GM21447 (cell line): ENCODE measurements at regions not wholly inside any gene's neighbourhood (a gene's known extent, or its start where the extent isn't known, plus 50 kb on each side); places are given as distances from the start of the nearest gene placed in this dataset.

ENCODE experiments used
- ATAC-seq: cut with Tn5 transposase; IDR thresholded peaks from one replicate; pipeline ENCODE4 v1.9.1; 2021; ENCODE audit not compliant: unreplicated experiment

DNA sequence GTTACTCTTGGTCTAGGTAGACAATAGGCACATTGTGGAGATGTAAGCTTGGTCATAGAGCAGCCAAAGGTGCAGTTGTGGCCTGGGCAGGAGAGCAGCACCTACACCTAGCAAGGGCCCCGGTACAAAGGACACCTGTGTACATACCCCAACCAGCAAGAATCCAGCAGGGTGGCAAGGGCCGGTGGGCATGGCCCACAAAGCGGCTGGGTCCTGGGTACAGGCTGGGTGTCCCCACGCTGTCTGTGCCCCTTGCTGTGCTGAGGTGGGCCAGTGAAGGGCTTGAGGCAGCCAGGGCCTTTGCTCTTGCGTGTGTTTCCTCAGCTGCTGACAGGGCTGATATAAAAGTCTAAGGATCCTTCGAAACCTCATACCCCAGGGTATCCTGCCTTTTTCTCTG is 501.8 kb downstream of the EIPR1 start:
- ATAC-seq, result no peak

DNA sequence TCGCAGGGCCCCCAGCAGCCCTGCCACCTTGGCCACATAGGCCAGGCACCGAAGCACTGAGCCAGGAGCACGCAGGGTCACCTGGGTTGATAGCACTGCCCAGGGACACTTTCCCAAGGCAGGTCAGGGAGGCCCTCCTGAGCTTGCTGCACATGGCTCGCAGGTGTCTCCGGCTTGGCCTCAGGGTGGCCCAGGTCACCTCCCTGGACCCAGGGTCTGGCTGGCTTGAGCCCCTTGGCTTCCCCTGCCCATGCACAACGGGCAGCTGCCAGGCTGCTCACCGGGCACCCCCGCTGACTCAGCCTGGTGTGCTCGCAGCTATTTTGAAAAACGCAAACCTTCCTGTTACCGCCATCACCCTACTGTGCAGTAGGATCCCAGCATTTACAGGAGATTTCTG is 502.3 kb downstream of the EIPR1 start:
- ATAC-seq, result no peak

DNA sequence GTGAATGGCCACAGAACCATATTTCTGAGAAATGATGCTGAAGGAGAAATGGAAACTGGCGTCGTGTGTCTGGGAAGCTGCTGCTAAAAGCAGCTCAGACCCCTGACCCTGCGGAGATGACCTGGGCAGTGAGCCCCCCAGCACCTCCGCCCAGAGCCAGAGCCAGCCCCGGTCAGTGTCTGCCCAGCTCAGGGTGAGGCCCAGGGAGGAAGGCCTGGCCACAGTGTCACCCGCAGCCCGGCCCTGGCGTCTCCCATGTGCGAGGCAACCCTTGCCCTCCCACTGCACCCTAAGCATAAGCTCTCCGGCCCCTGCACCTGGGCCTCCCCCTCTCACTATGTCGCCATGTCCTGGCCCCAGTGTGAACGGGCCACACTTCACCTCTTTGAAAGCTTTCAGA is 502.8 kb downstream of the EIPR1 start:
- no peak for ATAC-seq

DNA sequence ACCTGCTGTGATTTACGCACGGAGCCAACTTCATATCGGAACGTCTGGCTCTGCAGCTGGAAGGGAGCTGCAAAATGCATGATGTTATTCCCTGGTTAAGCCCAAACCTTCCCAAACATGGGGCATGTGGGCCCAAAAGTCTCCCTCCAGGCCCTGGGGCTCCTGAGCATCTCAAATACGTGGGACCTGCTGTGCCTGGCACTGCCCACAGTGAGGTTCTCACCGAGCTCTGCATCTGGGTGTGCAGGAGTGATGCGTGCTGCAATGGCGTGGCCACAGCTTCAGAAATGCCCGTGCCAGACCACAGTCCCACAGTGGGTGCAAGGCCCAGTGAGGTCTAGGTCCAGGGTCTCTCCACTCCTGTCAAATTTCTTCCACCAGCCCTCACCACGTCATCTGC is 503.3 kb downstream of the EIPR1 start:
- ATAC-seq, result no peak

GRCh38 chr2:2873450-2873811 is 504.2 kb downstream of the EIPR1 start:
- ATAC-seq, result no peak

GRCh38 chr2:2872713-2873449 is 504.7 kb downstream of the EIPR1 start:
- ATAC-seq, result no peak

DNA sequence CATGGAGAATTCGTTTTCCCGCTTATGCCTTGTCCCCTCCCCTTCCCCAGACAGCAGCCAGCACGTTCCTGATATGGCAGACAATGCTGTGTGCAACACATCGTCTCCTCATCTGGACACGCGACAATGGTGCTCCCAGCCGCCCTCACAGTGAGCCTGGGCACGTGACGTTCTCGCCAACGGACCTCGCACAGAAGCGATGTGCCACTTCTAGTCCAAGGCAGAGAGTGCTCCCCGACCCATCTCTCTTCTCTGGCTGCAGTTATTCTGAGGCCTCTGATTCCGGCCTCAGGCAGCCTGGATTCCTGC is 505.4 kb downstream of the EIPR1 start:
- ATAC-seq, result no peak

- no peak for ATAC-seq
These were observed 505.9 kb downstream of the EIPR1 start for GRCh38 chr2:2871480-2872308.

DNA sequence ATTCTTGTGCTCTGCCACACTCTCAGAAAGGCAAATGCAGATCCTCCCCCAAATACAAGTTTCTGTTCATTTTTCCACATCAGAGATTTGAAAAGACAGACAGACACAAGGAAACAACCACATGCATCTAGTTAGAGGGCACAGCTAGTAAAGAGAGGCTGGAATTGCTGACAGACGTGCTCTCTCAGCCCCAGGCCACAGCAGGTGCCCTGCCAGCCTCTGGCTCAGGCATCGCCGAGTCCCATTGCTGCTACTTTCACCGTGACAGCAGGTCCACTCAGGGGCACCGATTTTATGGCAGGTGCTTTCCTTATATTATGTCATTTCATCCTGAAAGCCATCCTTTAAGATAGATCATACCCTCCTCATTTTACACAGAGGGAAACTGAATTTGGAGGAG is 507.5 kb downstream of the EIPR1 start:
- ATAC-seq, result no peak

GRCh38 chr2:2869553-2869952 is 508.1 kb downstream of the EIPR1 start:
- no peak for ATAC-seq

DNA sequence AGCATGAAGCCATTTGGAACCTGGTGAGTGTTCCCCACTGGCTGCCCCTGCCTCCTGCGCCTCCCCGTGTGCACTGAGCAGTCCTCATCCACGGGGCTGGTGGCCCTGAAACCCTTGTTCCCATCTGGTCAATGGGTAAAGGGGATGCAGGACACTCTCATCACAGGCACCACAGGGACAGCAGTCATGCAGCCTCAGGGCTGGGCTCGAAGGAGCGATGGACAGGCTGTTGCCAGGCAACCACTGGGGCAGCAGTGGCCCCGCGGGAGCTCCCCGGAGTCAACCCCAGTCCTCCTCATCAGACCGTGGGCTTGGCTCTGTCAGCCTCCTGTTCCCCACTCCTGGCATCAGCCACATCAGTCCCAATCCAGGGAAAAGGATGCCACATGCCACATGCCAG is 509.5 kb downstream of the EIPR1 start:
- no peak for ATAC-seq

- no peak for ATAC-seq
These were observed 510.1 kb downstream of the EIPR1 start for GRCh38 chr2:2867397-2867979.

GRCh38 chr2:2866459-2866858 is 511.2 kb downstream of the EIPR1 start:
- ATAC-seq, result no peak

DNA sequence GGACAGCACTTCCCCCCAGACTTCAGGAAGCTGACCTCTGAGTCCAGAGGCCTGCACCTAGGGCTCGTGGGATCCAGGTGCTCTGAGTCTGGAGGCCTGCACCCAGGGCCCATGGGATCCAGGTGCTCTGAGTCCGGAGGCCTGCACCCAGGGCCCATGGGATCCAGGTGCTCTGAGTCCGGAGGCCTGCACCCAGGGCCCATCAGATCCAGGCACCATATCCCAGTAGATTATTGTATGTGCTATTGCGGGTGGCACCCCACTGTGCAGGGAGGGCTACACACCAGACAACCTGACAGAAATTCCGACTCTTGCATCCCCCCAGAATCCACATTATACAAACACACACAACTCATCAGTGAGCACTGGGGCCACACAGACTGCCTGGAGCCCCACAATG is 515.2 kb downstream of the EIPR1 start:
- ATAC-seq, result no peak

GRCh38 chr2:2861666-2862240 is 515.9 kb downstream of the EIPR1 start:
- no peak for ATAC-seq

GRCh38 chr2:2860589-2861300 is 516.9 kb downstream of the EIPR1 start:
- ATAC-seq, result no peak

DNA sequence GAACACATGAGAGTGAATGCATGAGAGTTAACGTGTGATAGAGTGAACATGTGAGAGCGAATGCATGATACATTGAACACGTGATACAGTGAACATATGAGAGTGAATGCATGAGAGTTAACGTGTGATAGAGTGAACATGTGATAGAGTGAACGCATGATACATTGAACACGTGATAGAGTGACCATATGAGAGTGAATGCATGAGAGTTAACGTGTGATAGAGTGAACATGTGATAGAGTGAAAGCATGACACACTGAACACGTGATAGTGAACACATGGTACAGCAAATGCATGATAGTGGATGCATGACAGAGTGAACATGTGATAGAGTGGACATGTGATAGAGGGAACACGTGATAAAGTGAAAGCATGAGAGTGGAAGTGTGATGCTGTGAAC is 517.9 kb downstream of the EIPR1 start:
- ATAC-seq, result no peak

DNA sequence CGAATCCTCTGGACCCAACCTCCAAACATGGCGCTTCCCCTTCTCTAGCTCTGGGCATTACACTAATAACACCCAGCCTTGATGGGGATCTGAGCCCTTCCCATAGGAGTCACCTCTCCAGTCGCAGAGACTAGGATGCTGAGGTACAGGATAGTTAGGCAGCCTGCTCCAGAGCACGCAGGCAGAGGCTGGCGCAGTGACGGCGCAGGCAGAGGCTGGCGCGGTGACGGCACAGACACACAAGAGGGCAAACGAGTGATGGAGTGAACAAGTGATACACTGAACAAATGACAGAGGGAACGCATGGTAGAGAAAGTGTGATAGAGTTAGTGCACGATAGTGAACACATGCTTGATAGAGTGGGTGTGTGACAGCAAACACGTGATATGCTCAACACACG is 518.5 kb downstream of the EIPR1 start:
- no peak for ATAC-seq

- no peak for ATAC-seq
These were observed 520.7 kb downstream of the EIPR1 start for GRCh38 chr2:2856723-2857415.

- ATAC-seq, result no peak
These were observed 522.3 kb downstream of the EIPR1 start for GRCh38 chr2:2855297-2855696.

DNA sequence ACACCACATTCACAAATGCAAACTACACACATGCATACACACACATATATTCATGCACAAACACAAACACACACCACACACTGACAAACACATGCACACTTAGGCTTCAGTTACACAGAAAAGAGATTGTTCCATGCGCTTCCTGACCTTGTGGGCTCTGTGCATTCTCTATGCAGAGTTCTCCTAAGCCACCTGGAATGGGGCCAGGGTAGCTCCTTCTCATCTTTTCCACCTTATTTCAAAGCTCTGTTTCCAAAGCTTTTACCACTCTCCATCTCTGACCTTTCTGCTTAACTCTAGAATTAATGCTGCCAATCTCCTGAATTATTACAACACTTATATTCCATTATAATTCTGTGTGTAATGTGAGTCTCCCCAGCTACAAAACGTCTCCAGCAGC is 522.3 kb upstream of the MYT1L start:
- no peak for ATAC-seq
